Adrenal gland (tissue), 9 donors: ENCODE measurements at regions not wholly inside any gene's neighbourhood (a gene's known extent, or its start where the extent isn't known, plus 50 kb on each side); places are given as distances from the start of the nearest gene placed in this dataset.

Experiments
- DNase-seq, 7 donors: peaks; one replicate each; pipeline ENCODE4 v3.0.0-alpha.2; 2019 to 2020
- H3K27ac ChIP-seq, 5 donors: fragments of 200-600 bp; sonication (generic) in 4 of 5; 1 replicate in 3 of 5; 2 replicates in 2 of 5; pipeline versions ENCODE4 v1.5.1 to v1.8.0; 2016 to 2020; ENCODE audit warnings: mild to moderate bottlenecking in 1 of 5
- H3K27me3 ChIP-seq: fragments of 200-600 bp; 2 replicates; pipeline ENCODE4 v1.8.0; 2021
- H3K36me3 ChIP-seq, 2 donors: fragments of 200-600 bp; replicated peaks in 1 of 2; 1 replicate in 1 of 2; 2 replicates in 1 of 2; pipeline versions ENCODE4 v1.5.1 to v1.8.0; 2018 to 2022
- H3K4me1 ChIP-seq, 2 donors: fragments of 200-600 bp; replicated peaks in 1 of 2; 1 replicate in 1 of 2; 2 replicates in 1 of 2; pipeline versions ENCODE4 v1.5.1 to v1.8.0; 2018 to 2021
- H3K4me3 ChIP-seq, 4 donors: fragments of 200-600 bp; sonication (generic) in 3 of 4; one replicate each; pipeline ENCODE4 v1.5.1; 2016 to 2018
- H3K9me3 ChIP-seq, 3 donors: fragments of 200-600 bp; sonication (generic) in 1 of 3; replicated peaks in 1 of 3; 1 replicate in 2 of 3; 2 replicates in 1 of 3; pipeline versions ENCODE4 v1.5.1 to v1.8.0; 2016 to 2021
- CTCF ChIP-seq, 6 experiments: fragments of 450-650 bp in 4 of 6; fragments of 200-600 bp in 2 of 6; sonication (generic) in 1 of 6; IDR thresholded peaks; 1 replicate in 5 of 6; 2 replicates in 1 of 6; pipeline versions ENCODE4 v1.5.1 to v1.8.0; 2016 to 2021; ENCODE audit warnings: antibody characterized with exemption in 6 of 6, mild to moderate bottlenecking in 2 of 6, moderate library complexity in 1 of 6
- POLR2A ChIP-seq, 2 donors: fragments of 450-650 bp; IDR thresholded peaks; one replicate each; pipeline ENCODE4 v1.6.1; 2017; ENCODE audit warnings: antibody characterized with exemption in 2 of 2, mild to moderate bottlenecking in 2 of 2, moderate library complexity in 1 of 2
- WGBS, 4 donors: extraction: QIAGEN DNeasy Blood & Tissue Kit in 2 of 4; methylation state at CpG; one replicate each; pipeline versions ENCODE4 v1.1.5 to v1.1.7; 2013 to 2017; 5-methylcytosine and 5-hydroxymethylcytosine counted together
- intact Hi-C, 2 donors: fragments of 100-400 bp; cut with DNase I; formaldehyde crosslinking; loops; one replicate each; pipeline versions ENCODE4 v1.14.1 to v1.15.0; 2022 to 2023
- donor health status: healthy with polysubstance abuse.
- donor health status: Bipolar disorder and iron deficiency.
- donor health status: DM: yes; HTN: yes; CAD: no.
- donor health status: DM: no; HTN: no; CAD: no.
- donor health status: DM: no; HTN: no; CAD: no.

- 94 to 100% (median 98%) methylated on average over 4 of the region's 4 CpGs for WGBS, 4 donors
- peaks cover 0 to 7% of the 10 kb centered on the region in 2 donors for H3K4me1 ChIP-seq
- H3K4me3 ChIP-seq, result no peak overlapping the region
- no peak overlapping the region for H3K27ac ChIP-seq
- H3K36me3 ChIP-seq, result no peaks in the 10 kb centered on the region
- no peak for TF ChIP-seq POLR2A (IDR thresholded peaks at IDR 0.05)
- no peak for TF ChIP-seq CTCF (IDR thresholded peaks at IDR 0.05)
- intact Hi-C loops, result no loop called here
- H3K27me3 ChIP-seq, result no peaks in the 10 kb centered on the region
- no peak for DNase-seq
- H3K9me3 ChIP-seq, result no peaks in the 10 kb centered on the region
Observed at GRCh38 chr4:185862340-185862739, 50.3 kb upstream of the SORBS2 start.

DNA sequence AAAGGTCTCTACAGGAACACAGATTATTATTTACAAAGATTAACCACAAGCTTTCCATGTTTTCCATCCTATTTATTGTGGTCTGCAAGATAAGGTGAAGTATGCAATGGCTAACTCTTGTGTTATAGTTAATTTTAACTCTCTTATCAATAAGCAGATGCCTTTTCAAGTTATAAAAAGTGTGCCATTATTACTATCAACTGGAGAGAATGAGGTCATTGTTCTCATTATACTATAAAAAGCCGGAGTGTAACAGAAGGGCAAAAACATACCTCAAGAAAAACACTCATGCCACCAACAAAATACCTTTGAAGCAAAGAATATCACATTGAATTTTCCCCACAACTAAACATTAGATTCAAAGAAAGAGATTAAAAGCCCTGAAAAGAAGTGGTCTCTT lies 52.0 kb upstream of the SORBS2 start:
- H3K27me3 ChIP-seq, result no peaks in the 10 kb centered on the region
- H3K4me1 ChIP-seq, result peaks cover 0 to 8% of the 10 kb centered on the region in 2 donors
- TF ChIP-seq CTCF (IDR thresholded peaks at IDR 0.05) (no peak), POLR2A (IDR thresholded peaks at IDR 0.05) (no peak)
- DNase-seq, result no peak
- WGBS, 4 donors, result 63 to 81% (median 74%) methylated on average over 1 of the region's 1 CpG
- H3K36me3 ChIP-seq, result no peaks in the 10 kb centered on the region
- H3K9me3 ChIP-seq, result no peaks in the 10 kb centered on the region
- intact Hi-C loops, result no loop called here
- H3K4me3 ChIP-seq, result no peak overlapping the region
- no peak overlapping the region for H3K27ac ChIP-seq

- H3K4me1 ChIP-seq, result peaks cover 0 to 13% of the 10 kb centered on the region in 2 donors
- 67 to 77% (median 72%) methylated on average over 4 of the region's 4 CpGs for WGBS, 4 donors
- TF ChIP-seq CTCF (IDR thresholded peaks at IDR 0.05), result no peak
- no peak for TF ChIP-seq POLR2A (IDR thresholded peaks at IDR 0.05)
- DNase-seq, result peak in 1 of 7 donors; percentile 23
- no peak overlapping the region for H3K4me3 ChIP-seq
- H3K27ac ChIP-seq, result peak overlapping the region in 1 of 5 donors; percentile 27
- no peaks in the 10 kb centered on the region for H3K36me3 ChIP-seq
- H3K27me3 ChIP-seq, result no peaks in the 10 kb centered on the region
- H3K9me3 ChIP-seq, result no peaks in the 10 kb centered on the region
- intact Hi-C loops, result no loop called here
Observed at GRCh38 chr4:185865901-185866328, 53.9 kb upstream of the SORBS2 start.

GRCh38 chr4:185867770-185868169 lies 55.8 kb upstream of the SORBS2 start:
- peaks cover 0 to 13% of the 10 kb centered on the region in 2 donors for H3K4me1 ChIP-seq
- no peaks in the 10 kb centered on the region for H3K27me3 ChIP-seq
- WGBS, 4 donors, result 90 to 95% (median 93%) methylated on average over 3 of the region's 3 CpGs
- intact Hi-C loops, result no loop called here
- H3K36me3 ChIP-seq, result no peaks in the 10 kb centered on the region
- TF ChIP-seq POLR2A (IDR thresholded peaks at IDR 0.05) (no peak), CTCF (IDR thresholded peaks at IDR 0.05) (no peak)
- DNase-seq, result no peak
- no peaks in the 10 kb centered on the region for H3K9me3 ChIP-seq
- no peak overlapping the region for H3K27ac ChIP-seq
- no peak overlapping the region for H3K4me3 ChIP-seq
